OCI-LY3 (cell line): ENCODE measurements at regions not wholly inside any gene's neighbourhood (a gene's known extent, or its start where the extent isn't known, plus 50 kb on each side); places are given as distances from the start of the nearest gene placed in this dataset.

Source experiments
- EZH2phosphoT487 ChIP-seq: fragments of 200-600 bp; shearing (Covaris generic); IDR thresholded peaks from 2 replicates; pipeline ENCODE4 v1.6.1; 2018; ENCODE audit warnings: antibody characterized with exemption, mixed run types, low read depth
- TF ChIP-seq, protein P1 (sequence below): fragments of 200-600, 300-600 bp; sonication (generic); IDR thresholded peaks from 2 replicates; pipeline ENCODE4 v1.5.1; 2014; ENCODE audit warnings: antibody characterized with exemption, low read length, low read depth

GRCh38 chr5:165031371-165031770 lies 1526.0 kb downstream of the MAT2B start:
- TF ChIP-seq EZH2phosphoT487, result no peak
- TF ChIP-seq, protein P1, sequence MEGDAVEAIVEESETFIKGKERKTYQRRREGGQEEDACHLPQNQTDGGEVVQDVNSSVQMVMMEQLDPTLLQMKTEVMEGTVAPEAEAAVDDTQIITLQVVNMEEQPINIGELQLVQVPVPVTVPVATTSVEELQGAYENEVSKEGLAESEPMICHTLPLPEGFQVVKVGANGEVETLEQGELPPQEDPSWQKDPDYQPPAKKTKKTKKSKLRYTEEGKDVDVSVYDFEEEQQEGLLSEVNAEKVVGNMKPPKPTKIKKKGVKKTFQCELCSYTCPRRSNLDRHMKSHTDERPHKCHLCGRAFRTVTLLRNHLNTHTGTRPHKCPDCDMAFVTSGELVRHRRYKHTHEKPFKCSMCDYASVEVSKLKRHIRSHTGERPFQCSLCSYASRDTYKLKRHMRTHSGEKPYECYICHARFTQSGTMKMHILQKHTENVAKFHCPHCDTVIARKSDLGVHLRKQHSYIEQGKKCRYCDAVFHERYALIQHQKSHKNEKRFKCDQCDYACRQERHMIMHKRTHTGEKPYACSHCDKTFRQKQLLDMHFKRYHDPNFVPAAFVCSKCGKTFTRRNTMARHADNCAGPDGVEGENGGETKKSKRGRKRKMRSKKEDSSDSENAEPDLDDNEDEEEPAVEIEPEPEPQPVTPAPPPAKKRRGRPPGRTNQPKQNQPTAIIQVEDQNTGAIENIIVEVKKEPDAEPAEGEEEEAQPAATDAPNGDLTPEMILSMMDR, result no peak
